ENCODE measurements at regions not wholly inside any gene's neighbourhood (a gene's known extent, or its start where the extent isn't known, plus 50 kb on each side); places are given as distances from the start of the nearest gene placed in this dataset.
A peak's percentile ranks its signal among the peaks of the same experiment; 100 is the strongest.

- TF ChIP-seq ZNF24 (IDR thresholded peaks at IDR 0.05) (peak; percentile 91), MXI1 (IDR thresholded peaks at IDR 0.05; ENCODE audit: low read depth, low read length) (no peak), ATF3 (IDR thresholded peaks at IDR 0.05; ENCODE audit: borderline replicate concordance, extremely low read depth, low read depth, low read length) (no peak), LARP7 (IDR thresholded peaks at IDR 0.05) (no peak), WRNIP1 (IDR thresholded peaks at IDR 0.05; ENCODE audit: borderline replicate concordance, low read depth, low read length) (no peak), JUND (IDR thresholded peaks at IDR 0.05; ENCODE audit: low read depth, low read length) (no peak)
- SMC1A ChIA-PET (ENCODE audit: uncharacterized antibody, unreplicated experiment), result interaction anchor here (0.6 to 17.8 kb wide), 9 partner anchors 10 to 135 kb away, joined by 3 to 258 read pairs (median 4); no protein-coding TSS in a partner anchor
- Histone ChIP-seq H3K4me1 (ENCODE audit: control insufficient read depth, insufficient read depth, low read length) (peaks cover 3% of the 10 kb centered on the region; the same call in 1 of the 2 replicates), H4K20me1 (ENCODE audit: control insufficient read depth, insufficient read depth) (no peaks in the 10 kb centered on the region), H3K4me2 (ENCODE audit: control insufficient read depth, insufficient read depth) (no peak overlapping the region), H3K9ac (ENCODE audit: control insufficient read depth, insufficient read depth, low read length) (no peak overlapping the region), H3K36me3 (ENCODE audit: control insufficient read depth in 2 of 2, insufficient read depth in 2 of 2, low read length in 1 of 2) (no peaks in the 10 kb centered on the region), H3K27me3 (replicated peaks in 1 of 2; ENCODE audit: control insufficient read depth in 2 of 2, insufficient read depth in 2 of 2, low read length in 1 of 2) (no peaks in the 10 kb centered on the region; a peak in 1 of 4 replicates), H2AFZ (ENCODE audit: control insufficient read depth, low read depth, low read length) (no peak overlapping the region), H3K79me2 (ENCODE audit: control insufficient read depth, insufficient read depth, low read length) (no peaks in the 10 kb centered on the region), H3K9me3 (replicated peaks; ENCODE audit: control insufficient read depth, insufficient read depth, low read length) (no peaks in the 10 kb centered on the region), H3K27ac (ENCODE audit: control insufficient read depth, insufficient read depth) (no peak overlapping the region), H3K4me3 (no peak overlapping the region)
- CTCF ChIA-PET, result interaction anchor here (1.3 to 13.7 kb wide), 6 partner anchors 10 to 88 kb away, joined by 3 to 164 read pairs (median 18); no protein-coding TSS in a partner anchor
- POLR2A ChIA-PET, result interaction anchor here (1.1 to 6.5 kb wide), 2 partner anchors 35 to 46 kb away, joined by 3 to 64 read pairs; no protein-coding TSS in a partner anchor
- no peak for DNase-seq (ENCODE audit: low read depth, low spot score)
- intact Hi-C loops (cut with micrococcal nuclease; ENCODE audit: unreplicated experiment) (no loop called here), in situ Hi-C loops (cut with MboI) (no loop called here)
- RAD21 ChIA-PET (ENCODE audit: unreplicated experiment), result interaction anchor here (1.6 to 11.6 kb wide), 3 partner anchors 10 to 45 kb away, joined by 5 to 202 read pairs (median 6); no protein-coding TSS in a partner anchor
- WGBS (ENCODE audit: insufficient coverage, insufficient replicate concordance, low lambda C conversion rate, missing lambda C conversion rate), result 4% methylated on average over 2 of the region's 2 CpGs
- no TSS peak for BruUV-seq (replicated peaks)
- FAIRE-seq, result no peak
- ATAC-seq, result no peak
These were observed 392.3 kb downstream of the OMA1 start for GRCh38 chr1:58154256-58154655.

GRCh38 chr1:58152697-58153096 lies 393.8 kb downstream of the OMA1 start:
- Histone ChIP-seq H3K79me2 (ENCODE audit: control insufficient read depth, insufficient read depth, low read length) (no peaks in the 10 kb centered on the region), H4K20me1 (ENCODE audit: control insufficient read depth, insufficient read depth) (no peaks in the 10 kb centered on the region), H3K27ac (ENCODE audit: control insufficient read depth, insufficient read depth) (no peak overlapping the region), H3K9me3 (replicated peaks; ENCODE audit: control insufficient read depth, insufficient read depth, low read length) (no peaks in the 10 kb centered on the region), H3K4me1 (ENCODE audit: control insufficient read depth, insufficient read depth, low read length) (peaks cover 3% of the 10 kb centered on the region; the same call in 1 of the 2 replicates), H3K4me3 (no peak overlapping the region), H3K9ac (ENCODE audit: control insufficient read depth, insufficient read depth, low read length) (no peak overlapping the region), H2AFZ (ENCODE audit: control insufficient read depth, low read depth, low read length) (no peak overlapping the region), H3K27me3 (replicated peaks in 1 of 2; ENCODE audit: control insufficient read depth in 2 of 2, insufficient read depth in 2 of 2, low read length in 1 of 2) (no peaks in the 10 kb centered on the region; a peak in 2 of 4 replicates), H3K4me2 (ENCODE audit: control insufficient read depth, insufficient read depth) (no peak overlapping the region), H3K36me3 (ENCODE audit: control insufficient read depth in 2 of 2, insufficient read depth in 2 of 2, low read length in 1 of 2) (no peaks in the 10 kb centered on the region)
- no peak for ATAC-seq
- CTCF ChIA-PET, result interaction anchor here (1.0 to 13.7 kb wide), 6 partner anchors 11 to 106 kb away, joined by 3 to 164 read pairs (median 6); no protein-coding TSS in a partner anchor
- intact Hi-C loops (cut with micrococcal nuclease; ENCODE audit: unreplicated experiment), result no loop called here
- DNase-seq (ENCODE audit: low read depth, low spot score), result no peak
- POLR2A ChIA-PET, result no interaction called here
- RAD21 ChIA-PET (ENCODE audit: unreplicated experiment), result interaction anchor here (1.0 to 11.6 kb wide), 4 partner anchors 9 to 44 kb away, joined by 3 to 202 read pairs (median 6); no protein-coding TSS in a partner anchor
- no peak for FAIRE-seq
- in situ Hi-C loops (cut with MboI), result no loop called here
- SMC1A ChIA-PET (ENCODE audit: uncharacterized antibody, unreplicated experiment), result interaction anchor here (0.9 to 17.8 kb wide), 10 partner anchors 10 to 187 kb away, joined by 3 to 258 read pairs (median 3); no protein-coding TSS in a partner anchor
- 49% methylated on average over 3 of the region's 3 CpGs for WGBS (ENCODE audit: insufficient coverage, insufficient replicate concordance, low lambda C conversion rate, missing lambda C conversion rate)
- BruUV-seq (replicated peaks), result no TSS peak
- TF ChIP-seq, protein P1, sequence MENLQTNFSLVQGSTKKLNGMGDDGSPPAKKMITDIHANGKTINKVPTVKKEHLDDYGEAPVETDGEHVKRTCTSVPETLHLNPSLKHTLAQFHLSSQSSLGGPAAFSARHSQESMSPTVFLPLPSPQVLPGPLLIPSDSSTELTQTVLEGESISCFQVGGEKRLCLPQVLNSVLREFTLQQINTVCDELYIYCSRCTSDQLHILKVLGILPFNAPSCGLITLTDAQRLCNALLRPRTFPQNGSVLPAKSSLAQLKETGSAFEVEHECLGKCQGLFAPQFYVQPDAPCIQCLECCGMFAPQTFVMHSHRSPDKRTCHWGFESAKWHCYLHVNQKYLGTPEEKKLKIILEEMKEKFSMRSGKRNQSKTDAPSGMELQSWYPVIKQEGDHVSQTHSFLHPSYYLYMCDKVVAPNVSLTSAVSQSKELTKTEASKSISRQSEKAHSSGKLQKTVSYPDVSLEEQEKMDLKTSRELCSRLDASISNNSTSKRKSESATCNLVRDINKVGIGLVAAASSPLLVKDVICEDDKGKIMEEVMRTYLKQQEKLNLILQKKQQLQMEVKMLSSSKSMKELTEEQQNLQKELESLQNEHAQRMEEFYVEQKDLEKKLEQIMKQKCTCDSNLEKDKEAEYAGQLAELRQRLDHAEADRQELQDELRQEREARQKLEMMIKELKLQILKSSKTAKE (IDR thresholded peaks at IDR 0.05; ENCODE audit: low read depth, poor library complexity, severe bottlenecking), result no peak
- TF ChIP-seq NFXL1 (IDR thresholded peaks at IDR 0.05; ENCODE audit: borderline replicate concordance), result no peak
- no peak for TF ChIP-seq RUNX3 (IDR thresholded peaks at IDR 0.05; ENCODE audit: low read length)
- TF ChIP-seq, protein P2, sequence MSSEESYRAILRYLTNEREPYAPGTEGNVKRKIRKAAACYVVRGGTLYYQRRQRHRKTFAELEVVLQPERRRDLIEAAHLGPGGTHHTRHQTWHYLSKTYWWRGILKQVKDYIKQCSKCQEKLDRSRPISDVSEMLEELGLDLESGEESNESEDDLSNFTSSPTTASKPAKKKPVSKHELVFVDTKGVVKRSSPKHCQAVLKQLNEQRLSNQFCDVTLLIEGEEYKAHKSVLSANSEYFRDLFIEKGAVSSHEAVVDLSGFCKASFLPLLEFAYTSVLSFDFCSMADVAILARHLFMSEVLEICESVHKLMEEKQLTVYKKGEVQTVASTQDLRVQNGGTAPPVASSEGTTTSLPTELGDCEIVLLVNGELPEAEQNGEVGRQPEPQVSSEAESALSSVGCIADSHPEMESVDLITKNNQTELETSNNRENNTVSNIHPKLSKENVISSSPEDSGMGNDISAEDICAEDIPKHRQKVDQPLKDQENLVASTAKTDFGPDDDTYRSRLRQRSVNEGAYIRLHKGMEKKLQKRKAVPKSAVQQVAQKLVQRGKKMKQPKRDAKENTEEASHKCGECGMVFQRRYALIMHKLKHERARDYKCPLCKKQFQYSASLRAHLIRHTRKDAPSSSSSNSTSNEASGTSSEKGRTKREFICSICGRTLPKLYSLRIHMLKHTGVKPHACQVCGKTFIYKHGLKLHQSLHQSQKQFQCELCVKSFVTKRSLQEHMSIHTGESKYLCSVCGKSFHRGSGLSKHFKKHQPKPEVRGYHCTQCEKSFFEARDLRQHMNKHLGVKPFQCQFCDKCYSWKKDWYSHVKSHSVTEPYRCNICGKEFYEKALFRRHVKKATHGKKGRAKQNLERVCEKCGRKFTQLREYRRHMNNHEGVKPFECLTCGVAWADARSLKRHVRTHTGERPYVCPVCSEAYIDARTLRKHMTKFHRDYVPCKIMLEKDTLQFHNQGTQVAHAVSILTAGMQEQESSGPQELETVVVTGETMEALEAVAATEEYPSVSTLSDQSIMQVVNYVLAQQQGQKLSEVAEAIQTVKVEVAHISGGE (CRISPR knock-in tag; IDR thresholded peaks at IDR 0.05), result no peak
- no peak for TF ChIP-seq ZBED1 (IDR thresholded peaks at IDR 0.05; ENCODE audit: borderline replicate concordance)

Measured in GM12878 (cell line).